Pancreas (tissue), 10 donors: ENCODE measurements at regions not wholly inside any gene's neighbourhood (a gene's known extent, or its start where the extent isn't known, plus 50 kb on each side); places are given as distances from the start of the nearest gene placed in this dataset.

Source experiments
- ATAC-seq, 4 donors: fragments of 200-7000 bp; cut with Tn5 transposase; one replicate each; pipeline versions ENCODE4 v1.8.0 to v1.9.1; 2020; ENCODE audit warnings: mild to moderate bottlenecking in 4 of 4, moderate library complexity in 4 of 4
- DNase-seq, 6 donors: peaks; one replicate each; pipeline ENCODE4 v3.0.0-alpha.2; 2020
- FAIRE-seq: peaks from 2 replicates; lab custom pipeline; 2012; peaks lifted over from hg19 to GRCh38; lab: Jason Lieb, UNC
- H3K27ac ChIP-seq, 4 donors: fragments of 200-600 bp; sonication (generic); 1 replicate in 3 of 4; 2 replicates in 1 of 4; pipeline versions ENCODE4 v1.5.0 to v1.8.0; 2020
- H3K27me3 ChIP-seq, 4 donors: fragments of 200-600 bp; one replicate each; pipeline ENCODE4 v1.8.0; 2021
- H3K36me3 ChIP-seq, 3 donors: fragments of 200-600 bp; sonication (generic) in 1 of 3; one replicate each; pipeline versions ENCODE4 v1.5.0 to v1.8.0; 2020 to 2021
- H3K4me1 ChIP-seq, 3 donors: fragments of 200-600 bp; one replicate each; pipeline ENCODE4 v1.8.0; 2021
- H3K4me3 ChIP-seq, 4 donors: fragments of 200-600 bp; sonication (generic) in 2 of 4; one replicate each; pipeline versions ENCODE4 v1.5.0 to v1.8.0; 2020 to 2021
- H3K9me3 ChIP-seq, 4 donors: fragments of 200-600 bp; one replicate each; pipeline ENCODE4 v1.8.0; 2021
- CTCF ChIP-seq, 4 donors: fragments of 200-600 bp; sonication (generic) in 3 of 4; IDR thresholded peaks; one replicate each; pipeline versions ENCODE4 v1.5.0 to v1.8.0; 2021; ENCODE audit warnings: antibody characterized with exemption in 4 of 4
- WGBS, 2 donors: extraction: QIAGEN DNeasy Blood & Tissue Kit; methylation state at CpG; one replicate each; pipeline ENCODE4 v1.1.7; 2013; 5-methylcytosine and 5-hydroxymethylcytosine counted together
- intact Hi-C, 3 donors: fragments of 100-400 bp; cut with DNase I; formaldehyde crosslinking; loops; one replicate each; pipeline versions ENCODE4 v1.11.1 to v1.14.2; 2022
- donor health status: healthy with polysubstance abuse.
- donor health status: DM: no; HTN: no; CAD: no; lungs with moderate emphysema.
- donor health status: DM: no; HTN: no; CAD: no.
- donor health status: control.
- donor health status: control.
- donor health status: Bipolar disorder and iron deficiency.
- donor health status: DM: yes; HTN: yes; CAD: no.
- donor health status: DM: no; HTN: no; CAD: no.
- donor health status: DM: no; HTN: no; CAD: no.
- donor health status: DM: yes; HTN: yes; CAD: no.

DNA sequence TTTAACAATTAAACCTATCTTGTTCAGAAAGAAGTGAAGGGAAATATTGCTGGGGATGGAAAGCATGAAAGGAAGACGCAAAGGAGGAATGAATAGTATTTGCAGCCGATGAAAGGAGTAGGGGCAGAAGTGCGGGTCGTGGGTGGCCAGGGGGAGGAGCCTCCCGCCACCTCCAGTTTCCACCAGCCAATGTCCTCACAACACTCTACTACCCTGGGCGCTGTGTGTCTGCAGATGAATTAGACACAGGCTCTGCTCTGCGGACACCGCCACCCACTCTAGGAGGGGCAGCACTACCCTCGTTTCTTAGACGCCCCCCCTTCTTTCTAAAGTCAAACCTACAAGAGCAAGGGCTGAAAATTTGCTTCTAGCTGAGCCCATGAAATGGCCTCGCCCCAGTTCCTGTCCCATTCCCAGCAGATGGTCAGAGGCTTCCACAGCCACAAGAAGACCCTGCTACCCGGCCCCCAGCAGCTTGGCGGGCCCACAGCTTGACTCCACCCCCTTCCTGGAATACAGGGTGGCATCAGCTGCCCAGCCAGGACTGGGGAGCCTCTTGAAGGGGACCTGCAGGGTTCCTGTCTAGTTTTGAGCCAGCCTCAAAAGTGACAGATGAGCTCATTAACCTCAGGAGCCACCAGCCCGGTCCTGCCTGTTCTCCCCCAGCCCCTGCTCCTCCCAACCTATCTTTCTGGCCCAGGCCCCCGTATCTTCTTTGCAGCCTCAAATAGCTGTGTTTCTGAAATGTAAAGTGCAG lies 268.1 kb downstream of the BUD13 start:
- FAIRE-seq = no peak
- no peaks in the 10 kb centered on the region for H3K9me3 ChIP-seq
- WGBS, 2 donors = 49 to 51% methylated on average over 15 of the region's 15 CpGs
- no peak for ATAC-seq
- H3K27me3 ChIP-seq = peaks cover 0 to 22% (median 0%) of the 10 kb centered on the region in 4 donors
- no peaks in the 10 kb centered on the region for H3K4me1 ChIP-seq
- H3K27ac ChIP-seq = no peak overlapping the region
- no peaks in the 10 kb centered on the region for H3K36me3 ChIP-seq
- no peak for DNase-seq
- intact Hi-C loops = no loop called here
- TF ChIP-seq CTCF (IDR thresholded peaks at IDR 0.05) = no peak
- no peak overlapping the region for H3K4me3 ChIP-seq

DNA sequence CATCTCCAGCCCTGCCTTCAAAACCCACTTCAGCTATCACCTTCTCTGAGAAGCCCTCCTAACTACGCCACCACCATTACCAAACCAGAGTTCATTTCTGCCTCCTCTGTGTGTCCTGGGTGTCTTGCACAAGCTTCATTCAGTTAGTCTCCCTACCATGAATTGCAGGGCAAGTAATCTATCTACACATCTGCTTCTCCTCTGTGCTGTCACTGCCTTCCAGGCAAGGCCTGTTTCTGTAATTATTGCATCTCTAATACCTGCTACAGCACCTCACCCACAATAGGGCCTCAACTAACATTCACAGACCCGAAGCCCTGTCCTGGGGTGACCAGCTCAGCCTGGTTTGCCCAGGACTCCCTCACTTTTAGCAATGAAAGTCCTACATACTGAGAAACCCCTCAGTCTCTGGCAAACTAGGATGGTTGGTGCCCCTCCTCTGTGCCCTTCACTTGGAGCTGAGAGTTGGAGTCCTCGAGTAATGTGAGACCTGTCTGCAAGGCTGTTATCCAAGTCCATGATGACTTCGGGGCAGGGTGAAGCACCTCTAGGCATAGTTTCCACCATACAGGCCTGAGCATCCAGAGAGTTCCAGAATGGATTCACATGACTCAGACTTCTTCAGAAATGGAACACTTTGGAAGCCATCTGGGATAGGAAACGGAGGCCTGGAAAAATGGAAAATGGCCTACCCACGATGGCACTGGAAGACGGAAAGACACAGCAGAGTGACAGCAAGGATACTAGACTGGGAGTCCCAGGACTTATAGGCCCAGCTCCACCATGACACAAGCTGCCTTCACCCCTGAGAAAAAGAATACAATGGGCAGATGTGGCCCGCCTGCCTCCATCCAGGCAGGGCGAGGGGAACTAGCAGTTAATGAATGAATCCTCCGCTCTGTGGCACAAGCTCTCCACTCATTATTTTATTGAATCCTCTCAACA lies 269.3 kb downstream of the BUD13 start:
- Histone ChIP-seq H3K36me3 (no peaks in the 10 kb centered on the region), H3K9me3 (no peaks in the 10 kb centered on the region), H3K27me3 (peaks cover 0 to 31% (median 0%) of the 10 kb centered on the region in 4 donors), H3K4me3 (no peak overlapping the region), H3K27ac (no peak overlapping the region), H3K4me1 (no peaks in the 10 kb centered on the region)
- 76 to 83% methylated on average over 10 of the region's 10 CpGs for WGBS, 2 donors
- ATAC-seq = no peak
- no peak for FAIRE-seq
- intact Hi-C loops = no loop called here
- no peak for TF ChIP-seq CTCF (IDR thresholded peaks at IDR 0.05)
- DNase-seq = no peak

DNA sequence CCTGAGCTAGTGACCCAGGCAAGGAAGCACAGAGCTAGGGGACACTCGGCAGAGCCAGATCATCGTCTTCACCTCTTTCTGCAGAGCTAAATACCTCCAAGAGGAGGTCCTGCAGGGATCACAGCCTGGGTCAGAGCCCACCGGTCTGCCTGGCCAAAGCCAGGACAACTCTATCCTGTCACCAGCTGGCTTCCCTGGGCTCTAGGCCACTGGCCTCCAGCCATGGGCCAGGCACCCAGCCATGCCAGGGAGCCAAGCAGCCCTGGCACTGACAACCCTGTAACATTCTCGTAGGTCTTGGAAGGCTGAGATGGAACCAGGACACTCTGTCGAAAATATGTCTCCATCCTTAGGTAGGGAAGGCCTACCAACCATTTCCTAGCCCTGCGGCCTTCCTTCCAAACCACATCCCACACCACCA lies 270.1 kb downstream of the BUD13 start:
- H3K27me3 ChIP-seq = peaks cover 0 to 31% (median 0%) of the 10 kb centered on the region in 4 donors
- ATAC-seq (no peak), FAIRE-seq (no peak), DNase-seq (no peak)
- H3K4me3 ChIP-seq = no peak overlapping the region
- intact Hi-C loops = no loop called here
- H3K36me3 ChIP-seq = no peaks in the 10 kb centered on the region
- WGBS, 2 donors = 59 to 64% methylated on average over 6 of the region's 6 CpGs
- no peaks in the 10 kb centered on the region for H3K9me3 ChIP-seq
- no peak overlapping the region for H3K27ac ChIP-seq
- no peak for TF ChIP-seq CTCF (IDR thresholded peaks at IDR 0.05)
- no peaks in the 10 kb centered on the region for H3K4me1 ChIP-seq

GRCh38 chr11:116501728-116502127 lies 271.1 kb downstream of the BUD13 start:
- FAIRE-seq = no peak
- no peak for TF ChIP-seq CTCF (IDR thresholded peaks at IDR 0.05)
- no peaks in the 10 kb centered on the region for H3K9me3 ChIP-seq
- H3K36me3 ChIP-seq = no peaks in the 10 kb centered on the region
- ATAC-seq = no peak
- no peak for DNase-seq
- H3K4me3 ChIP-seq = no peak overlapping the region
- H3K4me1 ChIP-seq = no peaks in the 10 kb centered on the region
- 56 to 57% methylated on average over 7 of the region's 7 CpGs for WGBS, 2 donors
- peaks cover 0 to 30% (median 0%) of the 10 kb centered on the region in 4 donors for H3K27me3 ChIP-seq
- intact Hi-C loops = no loop called here
- no peak overlapping the region for H3K27ac ChIP-seq
